ENCODE measurements at regions not wholly inside any gene's neighbourhood (a gene's known extent, or its start where the extent isn't known, plus 50 kb on each side); places are given as distances from the start of the nearest gene placed in this dataset.
"Not testable (repeated sequence)": the region's sequence is repeated elsewhere in the genome, so short reads cannot be mapped to it uniquely, and the experiment has no call there.

DNA sequence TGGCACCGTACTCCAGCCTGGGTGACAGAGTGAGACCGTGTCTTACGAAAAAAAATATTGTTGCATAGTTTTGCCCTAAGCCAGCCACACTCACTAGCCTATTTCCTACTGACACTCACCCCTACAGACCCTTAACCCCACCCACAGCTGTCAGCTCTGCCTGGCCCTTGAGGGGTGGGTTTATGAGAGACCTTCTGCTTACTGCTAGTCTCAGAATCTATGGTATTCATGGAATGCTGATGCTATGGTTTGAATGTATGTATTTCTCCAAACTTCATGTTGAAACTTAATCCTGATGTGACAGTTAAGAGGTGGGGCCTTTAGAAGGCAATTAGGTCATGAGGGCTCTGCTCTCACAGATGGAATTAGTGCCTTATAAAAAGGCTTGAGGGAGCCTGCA is 79.2 kb upstream of the LRCH1 start:
- ChIA-PET POLR2A (no interaction called here), CTCF (no interaction called here)
- TF ChIP-seq, protein P1, sequence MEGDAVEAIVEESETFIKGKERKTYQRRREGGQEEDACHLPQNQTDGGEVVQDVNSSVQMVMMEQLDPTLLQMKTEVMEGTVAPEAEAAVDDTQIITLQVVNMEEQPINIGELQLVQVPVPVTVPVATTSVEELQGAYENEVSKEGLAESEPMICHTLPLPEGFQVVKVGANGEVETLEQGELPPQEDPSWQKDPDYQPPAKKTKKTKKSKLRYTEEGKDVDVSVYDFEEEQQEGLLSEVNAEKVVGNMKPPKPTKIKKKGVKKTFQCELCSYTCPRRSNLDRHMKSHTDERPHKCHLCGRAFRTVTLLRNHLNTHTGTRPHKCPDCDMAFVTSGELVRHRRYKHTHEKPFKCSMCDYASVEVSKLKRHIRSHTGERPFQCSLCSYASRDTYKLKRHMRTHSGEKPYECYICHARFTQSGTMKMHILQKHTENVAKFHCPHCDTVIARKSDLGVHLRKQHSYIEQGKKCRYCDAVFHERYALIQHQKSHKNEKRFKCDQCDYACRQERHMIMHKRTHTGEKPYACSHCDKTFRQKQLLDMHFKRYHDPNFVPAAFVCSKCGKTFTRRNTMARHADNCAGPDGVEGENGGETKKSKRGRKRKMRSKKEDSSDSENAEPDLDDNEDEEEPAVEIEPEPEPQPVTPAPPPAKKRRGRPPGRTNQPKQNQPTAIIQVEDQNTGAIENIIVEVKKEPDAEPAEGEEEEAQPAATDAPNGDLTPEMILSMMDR (IDR thresholded peaks at IDR 0.05; ENCODE audit: control extremely low read depth, extremely low read depth, low read depth, missing control alignments): no peak

DNA sequence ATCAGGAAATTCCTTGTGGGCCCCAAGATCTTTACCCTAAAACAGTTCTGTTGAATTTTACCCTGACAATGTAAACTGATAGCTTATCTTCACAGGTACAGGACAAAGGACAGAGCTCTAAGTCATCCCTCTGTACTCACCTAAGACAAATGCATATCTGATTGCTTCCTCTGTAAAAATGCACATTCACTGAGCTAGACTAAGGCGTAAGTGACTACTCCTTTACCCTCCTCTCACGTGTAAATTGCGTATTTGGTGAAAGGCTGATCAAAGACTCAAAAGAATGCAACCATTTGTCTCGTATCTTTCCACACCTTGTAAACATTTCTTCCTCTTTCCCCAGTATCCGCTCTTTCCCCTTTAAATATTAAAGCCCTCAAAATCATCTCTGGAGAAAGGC is 80.6 kb upstream of the LRCH1 start:
- no peak for DNase-seq (ENCODE audit: extremely low spot score)
- TF ChIP-seq, protein P1 (IDR thresholded peaks at IDR 0.05; ENCODE audit: control extremely low read depth, extremely low read depth, low read depth, missing control alignments): no peak
- POLR2A ChIA-PET: no interaction called here
- CTCF ChIA-PET: interaction anchor here (0.6 kb wide), 1 partner anchor 51 kb away, joined by 3 read pairs; no protein-coding TSS in a partner anchor

More for the DNA sequence above, 79.2 kb upstream of the LRCH1 start:
- no peak for DNase-seq (ENCODE audit: extremely low spot score)

DNA sequence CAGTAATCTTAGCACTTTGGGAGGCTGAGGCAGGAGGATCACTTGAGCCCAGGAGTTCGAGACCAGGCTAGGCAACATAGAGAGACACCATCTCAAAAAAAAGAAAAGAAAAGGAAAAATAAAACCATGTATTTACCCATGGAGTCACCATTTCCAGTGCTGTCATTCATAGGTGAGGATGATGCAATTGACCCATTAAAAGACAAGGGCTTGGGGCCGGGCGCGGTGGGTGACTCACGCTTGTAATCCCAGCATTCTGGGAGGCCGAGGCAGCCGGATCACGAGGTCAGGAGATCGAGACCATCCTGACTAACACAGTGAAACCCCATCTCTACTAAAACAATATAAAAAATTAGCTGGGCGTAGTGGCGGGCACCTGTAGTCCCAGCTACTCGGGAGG is 82.6 kb upstream of the RUBCNL start:
- POLR2A ChIA-PET; DNase-seq (ENCODE audit: extremely low spot score): not testable (repeated sequence)
- CTCF ChIA-PET: interaction anchor here (1.4 kb wide), 1 partner anchor 73 kb away, joined by 3 read pairs; no protein-coding TSS in a partner anchor

DNA sequence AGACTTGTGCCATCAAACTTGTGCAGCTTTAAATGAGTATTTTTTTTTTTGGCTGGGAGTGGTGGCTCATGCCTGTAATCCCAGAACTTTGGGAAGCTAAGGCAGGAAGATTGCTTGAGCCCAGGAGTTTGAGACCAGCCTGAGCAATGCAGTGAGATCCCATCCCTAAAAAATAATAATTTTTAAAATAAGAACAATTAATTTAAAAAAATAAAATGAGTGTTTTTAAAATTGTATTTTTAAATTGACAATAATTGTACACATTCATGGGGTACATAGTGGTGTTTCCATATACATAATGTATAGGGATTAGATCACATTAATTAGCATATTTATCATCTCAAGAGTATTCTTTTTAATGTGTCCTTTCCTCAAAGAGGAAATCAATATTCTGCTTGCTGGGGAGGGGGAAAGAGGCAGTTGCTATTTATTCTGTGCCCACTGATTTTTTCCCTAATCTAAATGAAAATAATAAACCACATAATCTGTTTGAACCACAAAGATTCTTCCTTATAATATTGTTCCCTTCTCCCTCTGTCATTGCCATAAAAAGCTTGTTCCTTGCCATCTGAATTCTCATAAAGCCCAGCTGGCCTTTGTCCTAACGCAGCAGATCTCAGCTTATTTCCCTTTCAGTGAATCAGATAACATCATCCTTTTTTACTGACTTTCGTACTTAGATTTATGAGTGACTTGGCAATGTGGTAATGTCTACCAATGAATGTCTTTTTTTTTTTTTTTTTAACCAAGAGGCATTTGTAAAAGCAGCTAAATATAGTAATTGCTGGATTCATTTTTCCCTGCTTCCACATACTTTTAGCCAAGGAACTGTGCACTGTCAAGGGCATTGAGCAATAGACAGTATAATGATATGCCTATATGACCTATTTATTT is 81.8 kb upstream of the RUBCNL start:
- POLR2A ChIA-PET: no interaction called here

DNA sequence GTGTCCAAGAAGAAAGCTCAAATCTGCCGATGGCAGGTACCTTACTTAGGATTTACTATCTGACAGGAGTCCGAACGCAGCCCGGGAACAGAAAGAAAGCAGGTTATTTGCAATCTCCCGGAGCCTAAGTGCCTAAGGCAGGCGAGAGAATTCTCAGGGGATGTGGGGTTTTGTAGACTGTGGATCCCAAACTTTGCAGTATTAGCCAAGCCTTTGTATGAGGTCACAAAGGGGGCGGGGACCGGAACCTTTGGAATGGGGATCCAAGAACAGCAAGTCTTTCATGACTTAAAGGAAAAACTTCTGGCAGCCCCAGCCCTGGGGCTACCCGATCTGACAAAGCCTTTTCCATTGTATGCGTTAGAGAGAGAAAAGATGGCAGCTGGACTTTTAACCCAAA is 80.6 kb upstream of the RUBCNL start:
- DNase-seq (ENCODE audit: extremely low spot score); POLR2A ChIA-PET: not testable (repeated sequence)
- CTCF ChIA-PET: interaction anchor here (1.3 to 1.6 kb wide), 2 partner anchors 11 to 14 kb away, joined by 3 read pairs; no protein-coding TSS in a partner anchor

More for the DNA sequence above, 81.8 kb upstream of the RUBCNL start:
- TF ChIP-seq, protein P1 (IDR thresholded peaks at IDR 0.05; ENCODE audit: control extremely low read depth, extremely low read depth, low read depth, missing control alignments): no peak
- CTCF ChIA-PET: interaction anchor here (0.9 to 1.6 kb wide), 4 partner anchors 12 to 72 kb away, joined by 3 read pairs; no protein-coding TSS in a partner anchor
- DNase-seq (ENCODE audit: extremely low spot score): no peak

DNA sequence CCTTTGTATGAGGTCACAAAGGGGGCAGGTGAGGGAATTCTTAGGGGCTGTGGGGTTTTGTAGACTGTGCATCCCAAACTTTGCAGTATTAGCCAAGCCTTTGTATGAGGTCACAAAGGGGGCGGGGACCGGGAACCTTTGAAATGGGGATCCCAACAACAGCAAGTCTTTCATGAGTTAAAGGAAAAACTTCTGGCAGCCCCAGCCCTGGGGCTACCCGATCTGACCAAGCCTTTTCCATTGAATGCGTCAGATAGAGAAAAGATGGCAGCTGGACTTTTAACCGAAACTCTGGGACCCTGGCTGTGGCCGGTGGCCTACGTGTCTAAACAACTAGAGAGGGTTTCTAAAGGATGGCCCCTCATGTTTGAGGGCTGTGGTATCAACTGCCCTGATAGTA is 79.0 kb upstream of the RUBCNL start:
- CTCF ChIA-PET; POLR2A ChIA-PET; DNase-seq (ENCODE audit: extremely low spot score): not testable (repeated sequence)

DNA sequence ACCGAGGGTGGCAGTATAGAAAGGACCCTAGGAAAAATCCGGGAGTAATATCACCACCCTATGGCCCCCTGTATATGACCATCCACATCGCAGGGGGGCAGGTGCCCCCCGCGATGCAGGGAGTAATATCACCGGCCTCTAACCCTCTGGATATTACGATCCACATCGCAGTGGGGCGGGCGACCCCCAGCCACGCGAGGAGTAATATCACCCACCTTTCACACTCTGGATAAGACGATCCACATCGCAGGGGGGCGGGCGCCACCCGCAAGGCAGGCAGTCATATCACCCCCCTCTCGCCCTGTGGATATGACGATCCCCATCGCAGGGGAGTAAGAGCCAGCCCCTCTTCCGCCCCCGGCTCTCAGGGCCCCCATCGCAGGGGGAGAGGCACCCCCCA is 76.7 kb upstream of the RUBCNL start:
- CTCF ChIA-PET: no interaction called here
- TF ChIP-seq, protein P1 (IDR thresholded peaks at IDR 0.05; ENCODE audit: control extremely low read depth, extremely low read depth, low read depth, missing control alignments): no peak

DNA sequence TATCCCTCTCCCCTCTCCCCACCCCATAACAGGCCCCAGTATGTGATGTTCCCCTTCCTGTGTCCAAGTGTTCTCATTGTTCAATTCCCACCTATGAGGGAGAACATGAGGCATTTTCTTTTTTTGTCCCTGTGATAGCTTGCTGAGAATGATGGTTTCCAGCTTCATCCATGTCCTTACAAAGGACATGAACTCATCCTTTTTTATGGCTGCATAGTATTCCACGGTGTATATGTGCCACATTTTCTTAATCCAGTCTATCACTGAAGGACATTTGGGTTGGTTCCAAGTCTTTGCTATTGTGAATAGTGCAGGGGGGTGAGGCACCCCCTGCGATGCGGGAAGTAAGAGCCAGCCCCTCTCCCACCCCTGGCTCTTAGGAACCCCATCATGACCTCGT is 73.2 kb upstream of the RUBCNL start:
- CTCF ChIA-PET; POLR2A ChIA-PET; DNase-seq (ENCODE audit: extremely low spot score): not testable (repeated sequence)

More for the DNA sequence above, 76.7 kb upstream of the RUBCNL start:
- POLR2A ChIA-PET: no interaction called here
- no peak for DNase-seq (ENCODE audit: extremely low spot score)

DNA sequence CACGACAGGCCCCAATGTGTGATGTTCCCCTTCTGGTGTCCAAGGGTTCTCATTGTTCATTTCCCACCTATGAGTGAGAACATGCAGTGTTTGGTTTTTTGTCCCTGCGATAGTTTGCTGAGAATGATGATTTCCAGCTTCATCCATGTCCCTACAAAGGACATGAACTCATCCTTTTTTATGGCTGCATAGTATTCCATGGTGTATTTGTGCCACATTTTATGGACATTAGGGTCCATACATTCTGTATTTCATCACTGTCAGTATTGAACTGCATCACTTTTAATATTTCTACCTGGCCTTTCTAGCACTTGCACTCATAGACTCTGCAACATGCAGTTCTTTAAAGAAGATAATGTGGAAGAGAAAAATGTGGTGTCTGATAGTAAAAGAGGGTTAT is 70.2 kb upstream of the RUBCNL start:
- POLR2A ChIA-PET; DNase-seq (ENCODE audit: extremely low spot score): not testable (repeated sequence)
- CTCF ChIA-PET: interaction anchor here (1.3 kb wide), 1 partner anchor 11 kb away, joined by 3 read pairs; no protein-coding TSS in a partner anchor
